HCT116 (cell line): ENCODE measurements at regions not wholly inside any gene's neighbourhood (a gene's known extent, or its start where the extent isn't known, plus 50 kb on each side); places are given as distances from the start of the nearest gene placed in this dataset.

Experiments used
- ATAC-seq: fragments of 200-7000 bp; cut with Tn5 transposase; 2 replicates; pipeline ENCODE4 v1.9.1; 2020; ENCODE audit warnings: mild to moderate bottlenecking, moderate library complexity
- BruUV-seq: library from RNA; stranded (reverse); fragments of 400-500 nt; replicated peaks from 2 replicates; lab custom pipeline; 2021; lab: Mats Ljungman, UMichigan
- CTCF ChIA-PET: fragments of 300-600 bp; sonication (Branson Sonifier 250); formaldehyde crosslinking; loops from one replicate; lab custom pipeline; 2021; ENCODE audit warnings: antibody characterized with exemption; lab: Charles Lee
- POLR2A ChIA-PET: fragments of 300-600, 350-600 bp; sonication (Branson Sonifier 250); formaldehyde crosslinking; loops from one replicate; lab custom pipeline; 2021; ENCODE audit warnings: antibody characterized with exemption; lab: Charles Lee
- RAD21 ChIA-PET, 2 experiments: fragments of 300-600 bp; sonication (Branson Sonifier 250); formaldehyde crosslinking; loops; one replicate each; lab custom pipeline; 2023; ENCODE audit warnings: low total read pairs in 2 of 2; ENCODE audit not compliant: uncharacterized antibody in 2 of 2, unreplicated experiment in 2 of 2, low non-redundant PET in 1 of 2; lab: Charles Lee
- DNase-seq: peaks from one replicate; pipeline ENCODE4 v3.0.0-alpha.2; 2010; ENCODE audit warnings: low read depth, low spot score
- H2AFZ ChIP-seq: fragments of 200-600 bp; shearing (Covaris generic), sonication (generic); 2 replicates; pipeline ENCODE4 v1.6.1; 2017; ENCODE audit warnings: low read depth, mixed run types, mixed read lengths, antibody characterized with exemption, low read length; ENCODE audit not compliant: poor library complexity, severe bottlenecking
- H3K27ac ChIP-seq: 2 replicates; pipeline ENCODE4 v1.5.1; 2012; ENCODE audit warnings: low read depth, low read length
- H3K27me3 ChIP-seq: fragments of 200-600 bp; sonication (generic); 2 replicates; pipeline ENCODE4 v1.6.1; 2016; ENCODE audit warnings: mixed run types, low read length, mixed read lengths; ENCODE audit not compliant: insufficient read depth
- H3K36me3 ChIP-seq, 2 experiments: fragments of 200-500 bp in 1 of 2; fragments of 200-600 bp in 1 of 2; sonication (Bioruptor generic) in 1 of 2; sonication (generic) in 1 of 2; 2 replicates each; pipeline versions ENCODE4 v1.5.1 to v1.6.1; 2014 to 2016; ENCODE audit warnings: low read length in 2 of 2, inconsistent platforms in 1 of 2, mixed read lengths in 1 of 2, mixed run types in 1 of 2; ENCODE audit not compliant: insufficient read depth in 2 of 2, control insufficient read depth in 1 of 2
- H3K4me1 ChIP-seq, 2 experiments: fragments of 200-600 bp in 1 of 2; sonication (generic) in 1 of 2; 2 replicates each; pipeline versions ENCODE4 v1.5.1 to v1.6.1; 2012 to 2017; ENCODE audit warnings: low read length in 2 of 2, inconsistent platforms in 1 of 2, mild to moderate bottlenecking in 1 of 2, mixed read lengths in 1 of 2, mixed run types in 1 of 2, moderate library complexity in 1 of 2; ENCODE audit not compliant: insufficient read depth in 2 of 2, control insufficient read depth in 1 of 2
- H3K4me2 ChIP-seq: fragments of 200-600 bp; sonication (generic); 2 replicates; pipeline ENCODE4 v1.6.1; 2017; ENCODE audit warnings: mixed run types, low read length, mixed read lengths
- H3K4me3 ChIP-seq, 2 experiments: fragments of 200-600 bp in 1 of 2; sonication (generic) in 1 of 2; replicated peaks in 1 of 2; 2 replicates each; pipeline ENCODE4 v1.5.1; 2011 to 2016; ENCODE audit warnings: low read length in 2 of 2, control low read depth in 1 of 2, low read depth in 1 of 2, mild to moderate bottlenecking in 1 of 2, mixed read lengths in 1 of 2, mixed run types in 1 of 2
- H3K79me2 ChIP-seq: fragments of 200-600 bp; sonication (generic); 2 replicates; pipeline ENCODE4 v1.6.1; 2017; ENCODE audit warnings: mild to moderate bottlenecking, mixed run types, low read length, moderate library complexity, mixed read lengths; ENCODE audit not compliant: insufficient read depth
- H3K9ac ChIP-seq: fragments of 200-600 bp; sonication (generic); 2 replicates; pipeline ENCODE4 v1.6.1; 2016; ENCODE audit warnings: low read length, mixed read lengths
- H3K9me2 ChIP-seq: fragments of 200-600 bp; sonication (generic), shearing (Covaris generic); 2 replicates; pipeline ENCODE4 v1.6.1; 2017; ENCODE audit warnings: mixed run types, mild to moderate bottlenecking, moderate library complexity; ENCODE audit not compliant: insufficient read depth
- H3K9me3 ChIP-seq, 2 experiments: fragments of 200-500 bp in 1 of 2; fragments of 200-600 bp in 1 of 2; sonication (Bioruptor generic) in 1 of 2; sonication (generic) in 1 of 2; 2 replicates each; pipeline ENCODE4 v1.6.1; 2014 to 2017; ENCODE audit warnings: low read length in 2 of 2, mixed read lengths in 2 of 2, inconsistent platforms in 1 of 2, low read depth in 1 of 2, mild to moderate bottlenecking in 1 of 2, mixed run types in 1 of 2, moderate library complexity in 1 of 2; ENCODE audit not compliant: control insufficient read depth in 1 of 2, insufficient read depth in 1 of 2
- H4K20me1 ChIP-seq: fragments of 200-600 bp; sonication (generic), shearing (Covaris generic); 2 replicates; pipeline ENCODE4 v1.6.1; 2017; ENCODE audit warnings: mixed run types, mild to moderate bottlenecking, moderate library complexity; ENCODE audit not compliant: insufficient read depth
- CBX3 ChIP-seq: IDR thresholded peaks from 2 replicates; pipeline ENCODE4 v1.6.1; 2012; ENCODE audit warnings: low read depth
- CEBPB ChIP-seq: IDR thresholded peaks from 2 replicates; pipeline ENCODE4 v1.6.1; 2012; ENCODE audit warnings: low read depth
- ELF1 ChIP-seq: IDR thresholded peaks from 2 replicates; pipeline ENCODE4 v1.6.1; 2012; ENCODE audit warnings: low read depth, borderline replicate concordance
- EZH2 ChIP-seq: fragments of 200-600 bp; sonication (generic); IDR thresholded peaks from 2 replicates; pipeline ENCODE4 v1.6.1; 2017; ENCODE audit warnings: antibody characterized with exemption, mixed run types
- EZH2phosphoT487 ChIP-seq: fragments of 200-600 bp; IDR thresholded peaks from 2 replicates; pipeline ENCODE4 v1.6.1; 2018; ENCODE audit warnings: antibody characterized with exemption, borderline replicate concordance
- FOSL1 ChIP-seq: IDR thresholded peaks from 2 replicates; pipeline ENCODE4 v1.6.1; 2012; ENCODE audit warnings: low read depth
- POLR2AphosphoS5 ChIP-seq: IDR thresholded peaks from 2 replicates; pipeline ENCODE4 v1.6.1; 2011; ENCODE audit warnings: mild to moderate bottlenecking, low read depth, low read length, moderate library complexity
- RAD21 ChIP-seq: IDR thresholded peaks from 2 replicates; pipeline ENCODE4 v1.6.1; 2012; ENCODE audit warnings: low read depth, mild to moderate bottlenecking
- SP1 ChIP-seq: IDR thresholded peaks from 2 replicates; pipeline ENCODE4 v1.6.1; 2012; ENCODE audit warnings: low read depth
- ZFX ChIP-seq: fragments of 450-650 bp; IDR thresholded peaks from 2 replicates; pipeline ENCODE4 v1.6.1; 2017
- intact Hi-C: fragments of 100-400 bp; cut with micrococcal nuclease; formaldehyde crosslinking; loops from 2 replicates; pipeline ENCODE4 v1.10.0; 2022
- TF ChIP-seq, protein P1 (sequence below): IDR thresholded peaks from 2 replicates; pipeline ENCODE4 v1.6.1; 2012
- TF ChIP-seq, protein P2 (sequence below): IDR thresholded peaks from 2 replicates; pipeline ENCODE4 v1.6.1; 2011; ENCODE audit warnings: mild to moderate bottlenecking, low read length, moderate library complexity; ENCODE audit not compliant: insufficient replicate concordance; ENCODE audit errors: extremely low read depth
- TF ChIP-seq, protein P3 (sequence below), 3 experiments: fragments of 200-600 bp in 1 of 3; sonication (generic) in 1 of 3; IDR thresholded peaks in 2 of 3; conservative IDR thresholded peaks in 1 of 3; 2 replicates each; pipeline ENCODE4 v1.5.1; 2012 to 2017; ENCODE audit warnings: low read depth in 2 of 3, low read length in 2 of 3, antibody characterized with exemption in 1 of 3, borderline replicate concordance in 1 of 3, control low read depth in 1 of 3, mild to moderate bottlenecking in 1 of 3, mixed read lengths in 1 of 3, mixed run types in 1 of 3, moderate library complexity in 1 of 3; ENCODE audit not compliant: insufficient read depth in 1 of 3

DNA sequence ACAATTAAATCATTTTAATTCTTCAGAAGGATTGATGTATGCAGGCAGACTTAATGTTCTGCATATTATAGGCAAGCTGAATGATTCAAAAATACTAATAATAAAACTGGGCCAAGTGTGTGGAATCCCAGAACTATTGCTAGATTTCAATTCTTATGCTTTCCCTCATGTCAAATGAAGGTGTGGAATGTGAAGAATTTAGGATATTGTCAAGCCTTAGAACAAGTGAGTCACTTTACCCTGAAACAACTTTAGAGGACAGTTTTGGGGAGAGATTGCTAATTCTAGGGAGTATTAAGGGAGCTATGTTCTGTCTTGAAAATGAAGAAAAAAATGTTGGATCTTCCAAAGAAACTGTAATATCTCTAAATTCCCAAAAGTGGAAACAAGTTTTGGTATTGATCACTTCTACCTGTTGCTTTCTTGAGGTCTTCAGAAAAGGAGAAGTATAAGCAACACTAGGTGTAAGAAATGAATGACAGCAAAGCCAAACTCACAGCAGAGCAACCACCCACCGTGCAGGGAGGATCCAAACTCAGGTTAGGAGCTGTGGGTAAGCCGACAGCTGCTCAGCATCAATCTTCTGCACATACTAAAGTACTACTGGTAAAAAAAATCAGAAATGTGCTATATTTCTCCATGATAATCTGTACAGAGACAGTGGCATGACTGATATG lies 818.1 kb downstream of the SLC4A3 start:
- ChIA-PET RAD21 (no interaction called here), CTCF (no interaction called here), POLR2A (no interaction called here)
- no peak for ATAC-seq
- TF ChIP-seq RAD21 (no peak), SP1 (no peak)
- no TSS peak for BruUV-seq
- Histone ChIP-seq H3K9me2 (no peaks in the 10 kb centered on the region), H2AFZ (no peak overlapping the region), H3K79me2 (no peaks in the 10 kb centered on the region), H3K9ac (no peak overlapping the region), H3K4me3 (no peak overlapping the region), H3K36me3 (no peaks in the 10 kb centered on the region), H3K27me3 (no peaks in the 10 kb centered on the region), H4K20me1 (no peaks in the 10 kb centered on the region), H3K27ac (no peak overlapping the region), H3K4me2 (no peak overlapping the region), H3K9me3 (no peaks in the 10 kb centered on the region), H3K4me1 (peaks cover 0 to 3% of the 10 kb centered on the region in 2 experiments; a peak in 1 of 4 replicates)
- intact Hi-C loops = no loop called here
- no peak for DNase-seq

DNA sequence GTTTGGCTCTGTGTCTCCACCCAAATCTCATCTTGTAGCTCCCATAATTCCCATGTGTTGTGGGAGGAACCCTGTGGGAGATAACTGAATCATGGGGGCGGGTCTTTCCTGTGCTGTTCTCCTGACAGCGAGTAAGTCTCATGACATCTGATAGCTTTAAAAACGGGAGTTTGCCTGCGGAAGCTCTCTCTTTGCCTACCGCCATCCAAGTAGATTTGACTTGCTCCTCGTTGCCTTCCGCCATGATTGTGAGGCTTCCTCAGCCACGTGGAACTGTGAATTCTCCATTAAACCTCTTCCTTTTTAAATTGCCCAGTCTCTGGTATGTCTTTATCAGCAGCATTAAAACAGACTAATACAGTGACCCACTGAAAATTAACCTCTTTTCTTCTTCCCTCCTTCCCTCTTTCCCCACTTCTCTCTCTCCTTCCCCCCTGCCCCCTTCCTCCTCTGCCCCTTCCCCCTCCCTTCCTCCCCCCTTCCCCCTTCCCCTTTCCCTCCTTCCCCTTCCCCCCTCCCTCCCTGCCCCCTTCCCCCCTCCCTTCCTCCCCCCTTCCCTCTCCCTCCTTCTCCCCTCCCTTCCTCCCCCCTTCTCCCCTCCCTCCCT lies 818.8 kb downstream of the SLC4A3 start:
- Histone ChIP-seq H2AFZ (no peak overlapping the region), H3K36me3 (no peaks in the 10 kb centered on the region), H3K9ac (no peak overlapping the region), H3K79me2 (no peaks in the 10 kb centered on the region), H3K27me3 (no peaks in the 10 kb centered on the region), H3K4me1 (peaks cover 0 to 3% of the 10 kb centered on the region in 2 experiments; a peak in 1 of 4 replicates), H3K9me2 (no peaks in the 10 kb centered on the region), H4K20me1 (no peaks in the 10 kb centered on the region), H3K4me3 (no peak overlapping the region), H3K4me2 (no peak overlapping the region), H3K27ac (no peak overlapping the region), H3K9me3 (no peaks in the 10 kb centered on the region)
- intact Hi-C loops = no loop called here
- TF ChIP-seq EZH2phosphoT487 (no peak), FOSL1 (no peak), SP1 (no peak), ELF1 (no peak), POLR2AphosphoS5 (no peak), ZFX (no peak), CEBPB (no peak), EZH2 (no peak), CBX3 (no peak)
- TF ChIP-seq, protein P1, sequence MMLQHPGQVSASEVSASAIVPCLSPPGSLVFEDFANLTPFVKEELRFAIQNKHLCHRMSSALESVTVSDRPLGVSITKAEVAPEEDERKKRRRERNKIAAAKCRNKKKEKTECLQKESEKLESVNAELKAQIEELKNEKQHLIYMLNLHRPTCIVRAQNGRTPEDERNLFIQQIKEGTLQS = no peak
- TF ChIP-seq, protein P2, sequence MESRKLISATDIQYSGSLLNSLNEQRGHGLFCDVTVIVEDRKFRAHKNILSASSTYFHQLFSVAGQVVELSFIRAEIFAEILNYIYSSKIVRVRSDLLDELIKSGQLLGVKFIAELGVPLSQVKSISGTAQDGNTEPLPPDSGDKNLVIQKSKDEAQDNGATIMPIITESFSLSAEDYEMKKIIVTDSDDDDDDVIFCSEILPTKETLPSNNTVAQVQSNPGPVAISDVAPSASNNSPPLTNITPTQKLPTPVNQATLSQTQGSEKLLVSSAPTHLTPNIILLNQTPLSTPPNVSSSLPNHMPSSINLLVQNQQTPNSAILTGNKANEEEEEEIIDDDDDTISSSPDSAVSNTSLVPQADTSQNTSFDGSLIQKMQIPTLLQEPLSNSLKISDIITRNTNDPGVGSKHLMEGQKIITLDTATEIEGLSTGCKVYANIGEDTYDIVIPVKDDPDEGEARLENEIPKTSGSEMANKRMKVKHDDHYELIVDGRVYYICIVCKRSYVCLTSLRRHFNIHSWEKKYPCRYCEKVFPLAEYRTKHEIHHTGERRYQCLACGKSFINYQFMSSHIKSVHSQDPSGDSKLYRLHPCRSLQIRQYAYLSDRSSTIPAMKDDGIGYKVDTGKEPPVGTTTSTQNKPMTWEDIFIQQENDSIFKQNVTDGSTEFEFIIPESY = no peak
- TF ChIP-seq, protein P3, sequence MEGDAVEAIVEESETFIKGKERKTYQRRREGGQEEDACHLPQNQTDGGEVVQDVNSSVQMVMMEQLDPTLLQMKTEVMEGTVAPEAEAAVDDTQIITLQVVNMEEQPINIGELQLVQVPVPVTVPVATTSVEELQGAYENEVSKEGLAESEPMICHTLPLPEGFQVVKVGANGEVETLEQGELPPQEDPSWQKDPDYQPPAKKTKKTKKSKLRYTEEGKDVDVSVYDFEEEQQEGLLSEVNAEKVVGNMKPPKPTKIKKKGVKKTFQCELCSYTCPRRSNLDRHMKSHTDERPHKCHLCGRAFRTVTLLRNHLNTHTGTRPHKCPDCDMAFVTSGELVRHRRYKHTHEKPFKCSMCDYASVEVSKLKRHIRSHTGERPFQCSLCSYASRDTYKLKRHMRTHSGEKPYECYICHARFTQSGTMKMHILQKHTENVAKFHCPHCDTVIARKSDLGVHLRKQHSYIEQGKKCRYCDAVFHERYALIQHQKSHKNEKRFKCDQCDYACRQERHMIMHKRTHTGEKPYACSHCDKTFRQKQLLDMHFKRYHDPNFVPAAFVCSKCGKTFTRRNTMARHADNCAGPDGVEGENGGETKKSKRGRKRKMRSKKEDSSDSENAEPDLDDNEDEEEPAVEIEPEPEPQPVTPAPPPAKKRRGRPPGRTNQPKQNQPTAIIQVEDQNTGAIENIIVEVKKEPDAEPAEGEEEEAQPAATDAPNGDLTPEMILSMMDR (IDR thresholded peaks at IDR 0.05 in 2 of 3, conservative IDR thresholded peaks at IDR 0.05 in 1 of 3; ENCODE audit: borderline replicate concordance in 1 of 3, insufficient read depth in 1 of 3, low read depth in 2 of 3, low read length in 2 of 3) = no peak
- DNase-seq = no peak
- no TSS peak for BruUV-seq
- ChIA-PET RAD21 (no interaction called here), CTCF (no interaction called here), POLR2A (no interaction called here)
- no peak for ATAC-seq
